Fibroblast of skin of scalp (primary cell): ENCODE measurements at regions not wholly inside any gene's neighbourhood (a gene's known extent, or its start where the extent isn't known, plus 50 kb on each side); places are given as distances from the start of the nearest gene placed in this dataset.

ENCODE experiments used
- DNase-seq: peaks from one replicate; pipeline ENCODE4 v3.0.0-alpha.2; 2013

GRCh38 chr12:18975933-18976332 lies 153.6 kb upstream of the PLEKHA5 start:
- DNase-seq, result no peak

- DNase-seq, result no peak
Observed at GRCh38 chr12:18979401-18980126, 150.0 kb upstream of the PLEKHA5 start.

- no peak for DNase-seq
Observed at GRCh38 chr12:18981732-18982131, 147.8 kb upstream of the PLEKHA5 start.

GRCh38 chr12:18982226-18982949 lies 147.1 kb upstream of the PLEKHA5 start:
- DNase-seq, result no peak

- DNase-seq, result no peak
Observed at GRCh38 chr12:18983854-18984253, 145.7 kb upstream of the PLEKHA5 start.

GRCh38 chr12:18990856-18991255 lies 138.7 kb upstream of the PLEKHA5 start:
- DNase-seq, result no peak

- DNase-seq, result no peak
Observed at GRCh38 chr12:18992336-18992735, 137.2 kb upstream of the PLEKHA5 start.

- DNase-seq, result peak; percentile 65
Observed at GRCh38 chr12:18998343-18999261, 130.9 kb upstream of the PLEKHA5 start.

GRCh38 chr12:19000836-19001235 lies 128.7 kb upstream of the PLEKHA5 start:
- DNase-seq, result no peak

- DNase-seq, result no peak
Observed at GRCh38 chr12:19002216-19002615, 127.3 kb upstream of the PLEKHA5 start.

GRCh38 chr12:19003141-19003540 lies 126.4 kb upstream of the PLEKHA5 start:
- DNase-seq, result no peak

GRCh38 chr12:19003987-19004619 lies 125.4 kb upstream of the PLEKHA5 start:
- no peak for DNase-seq

GRCh38 chr12:19005257-19005801 lies 124.2 kb upstream of the PLEKHA5 start:
- DNase-seq, result no peak

GRCh38 chr12:19006626-19007137 lies 122.9 kb upstream of the PLEKHA5 start:
- DNase-seq, result no peak

- no peak for DNase-seq
Observed at GRCh38 chr12:19008102-19008501, 121.4 kb upstream of the PLEKHA5 start.

GRCh38 chr12:19010087-19010486 lies 119.4 kb upstream of the PLEKHA5 start:
- no peak for DNase-seq

- DNase-seq, result no peak
Observed at GRCh38 chr12:19010726-19011125, 118.8 kb upstream of the PLEKHA5 start.

- no peak for DNase-seq
Observed at GRCh38 chr12:19012965-19013364, 116.6 kb upstream of the PLEKHA5 start.

- DNase-seq, result no peak
Observed at GRCh38 chr12:19014240-19014639, 115.3 kb upstream of the PLEKHA5 start.

- no peak for DNase-seq
Observed at GRCh38 chr12:19015285-19015684, 114.2 kb upstream of the PLEKHA5 start.

GRCh38 chr12:19018302-19018970 lies 111.1 kb upstream of the PLEKHA5 start:
- peak; percentile 86 for DNase-seq
